ENCODE measurements at regions not wholly inside any gene's neighbourhood (a gene's known extent, or its start where the extent isn't known, plus 50 kb on each side); places are given as distances from the start of the nearest gene placed in this dataset.
"Not testable (repeated sequence)": the region's sequence is repeated elsewhere in the genome, so short reads cannot be mapped to it uniquely, and the experiment has no call there.

GRCh38 chr3:137695351-137695750 lies 68.8 kb upstream of the SOX14 start:
- TF ChIP-seq ZNF274 (IDR thresholded peaks at IDR 0.05; ENCODE audit: low read depth, low read length) (no peak), YY1 (IDR thresholded peaks at IDR 0.05; ENCODE audit: insufficient read depth, insufficient read length) (no peak)
- Histone ChIP-seq H3K36me3 (ENCODE audit: insufficient read depth, insufficient read length, low read length) (no peaks in the 10 kb centered on the region), H3K4me1 (ENCODE audit: insufficient read depth, insufficient read length) (peaks cover 4% of the 10 kb centered on the region), H3K27me3 (ENCODE audit: insufficient read depth, insufficient read length) (peaks cover 26% of the 10 kb centered on the region), H3K9ac (ENCODE audit: insufficient read length, low read depth) (no peak overlapping the region), H3K4me3 (ENCODE audit: insufficient read length, low read depth) (no peak overlapping the region), H3K9me3 (ENCODE audit: insufficient read depth, low read length) (no peaks in the 10 kb centered on the region)
- DNase-seq (ENCODE audit: low read depth, low spot score) = peak; percentile 56

- peak; percentile 27 for DNase-seq (ENCODE audit: low read depth, low spot score)
- Histone ChIP-seq H3K9me3 (ENCODE audit: insufficient read depth, low read length) (no peaks in the 10 kb centered on the region), H3K4me3 (ENCODE audit: insufficient read length, low read depth) (no peak overlapping the region), H3K36me3 (ENCODE audit: insufficient read depth, insufficient read length, low read length) (no peaks in the 10 kb centered on the region), H3K9ac (ENCODE audit: insufficient read length, low read depth) (no peak overlapping the region), H3K27me3 (ENCODE audit: insufficient read depth, insufficient read length) (no peaks in the 10 kb centered on the region), H3K4me1 (ENCODE audit: insufficient read depth, insufficient read length) (no peaks in the 10 kb centered on the region)
- TF ChIP-seq ZNF274 (IDR thresholded peaks at IDR 0.05; ENCODE audit: low read depth, low read length) (no peak), SUZ12 (IDR thresholded peaks at IDR 0.05; ENCODE audit: extremely low read depth, insufficient read depth, insufficient read length) (no peak), YY1 (IDR thresholded peaks at IDR 0.05; ENCODE audit: insufficient read depth, insufficient read length) (no peak)
These were observed 55.0 kb upstream of the SOX14 start for GRCh38 chr3:137709011-137709601.

DNA sequence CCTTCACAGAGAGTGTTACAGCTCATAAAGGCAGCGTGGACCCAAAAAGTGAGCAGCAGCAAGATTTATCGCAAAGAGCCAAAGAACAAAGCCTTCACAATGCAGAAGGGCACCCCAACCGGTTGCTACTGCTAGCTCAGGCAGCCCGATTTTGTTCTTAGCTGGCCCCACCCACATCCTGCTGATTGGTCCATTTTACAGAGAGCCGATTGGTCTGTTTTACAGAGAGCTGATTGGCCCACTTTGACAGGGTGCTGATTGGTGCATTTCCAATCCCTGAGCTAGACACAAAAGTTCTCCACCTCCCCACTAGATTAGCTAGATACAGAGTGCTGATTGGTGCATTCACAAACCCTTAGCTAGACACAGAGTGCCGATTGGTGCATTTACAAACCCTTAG lies 50.1 kb upstream of the SOX14 start:
- not testable (repeated sequence) for H3K9me3 ChIP-seq (ENCODE audit: insufficient read depth, low read length); H3K9ac ChIP-seq (ENCODE audit: insufficient read length, low read depth); DNase-seq (ENCODE audit: low read depth, low spot score); H3K36me3 ChIP-seq (ENCODE audit: insufficient read depth, insufficient read length, low read length); H3K27me3 ChIP-seq (ENCODE audit: insufficient read depth, insufficient read length); H3K4me3 ChIP-seq (ENCODE audit: insufficient read length, low read depth); H3K4me1 ChIP-seq (ENCODE audit: insufficient read depth, insufficient read length)

Measured in NT2/D1 (cell line).